GM12892 (cell line): ENCODE measurements at regions not wholly inside any gene's neighbourhood (a gene's known extent, or its start where the extent isn't known, plus 50 kb on each side); places are given as distances from the start of the nearest gene placed in this dataset.

Experiments used
- POLR2A ChIP-seq: IDR thresholded peaks from 2 replicates; pipeline ENCODE4 v1.6.1; 2011; ENCODE audit warnings: low read depth, low read length, control low read depth
- TAF1 ChIP-seq: IDR thresholded peaks from 2 replicates; pipeline ENCODE4 v1.6.1; 2011; ENCODE audit warnings: low read depth, mild to moderate bottlenecking, control low read depth, low read length, borderline replicate concordance

- TF ChIP-seq TAF1 (no peak), POLR2A (no peak)
These were observed 54.3 kb upstream of the MEF2A start for GRCh38 chr15:99511531-99511865.
